Adipocyte (in vitro differentiated cells): ENCODE measurements at regions not wholly inside any gene's neighbourhood (a gene's known extent, or its start where the extent isn't known, plus 50 kb on each side); places are given as distances from the start of the nearest gene placed in this dataset.
"Not testable (repeated sequence)": the region's sequence is repeated elsewhere in the genome, so short reads cannot be mapped to it uniquely, and the experiment has no call there.

Source experiments
- DNase-seq: peaks from one replicate; pipeline ENCODE4 v3.0.0-alpha.2; 2015; ENCODE audit warnings: low read depth
- H3K27me3 ChIP-seq: replicated peaks from 2 replicates; pipeline ENCODE4 v1.7.0; 2013; ENCODE audit warnings: mild to moderate bottlenecking, low read length, moderate library complexity; ENCODE audit not compliant: control insufficient read depth, insufficient read depth
- H3K36me3 ChIP-seq: 2 replicates; pipeline ENCODE4 v1.7.0; 2013; ENCODE audit warnings: low read length, mild to moderate bottlenecking, moderate library complexity; ENCODE audit not compliant: control insufficient read depth, insufficient read depth, severe bottlenecking
- H3K4me1 ChIP-seq: 2 replicates; pipeline ENCODE4 v1.7.0; 2013; ENCODE audit warnings: mild to moderate bottlenecking, low read length, moderate library complexity; ENCODE audit not compliant: control insufficient read depth, insufficient read depth
- H3K4me3 ChIP-seq: 2 replicates; pipeline ENCODE4 v1.7.0; 2013; ENCODE audit warnings: mild to moderate bottlenecking, low read length, moderate library complexity
- H3K9ac ChIP-seq: 2 replicates; pipeline ENCODE4 v1.7.0; 2013; ENCODE audit warnings: mild to moderate bottlenecking, low read length, moderate library complexity
- H3K9me3 ChIP-seq: 2 replicates; pipeline ENCODE4 v1.7.0; 2013; ENCODE audit warnings: mild to moderate bottlenecking, low read length, moderate library complexity; ENCODE audit not compliant: control insufficient read depth

DNA sequence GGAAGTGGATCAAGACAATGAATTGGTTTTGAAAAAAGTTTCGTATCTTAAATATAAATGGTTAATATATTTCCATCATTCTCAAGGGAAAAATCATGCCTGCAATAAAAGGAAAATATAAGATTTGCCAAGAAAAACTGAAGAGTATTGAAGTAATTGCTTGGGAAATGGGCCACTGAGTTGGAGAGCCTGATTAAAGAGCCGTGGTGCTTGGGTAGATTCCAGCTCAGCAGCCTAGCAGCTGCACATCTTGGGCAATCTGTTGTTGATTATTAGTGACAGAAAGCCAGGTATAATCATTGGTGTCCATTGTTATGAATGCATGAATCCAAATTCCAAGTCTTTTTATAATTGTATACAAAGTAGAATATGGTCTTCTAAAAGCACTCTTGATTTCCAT, 800.9 kb upstream of the CHORDC1 start:
- no peaks in the 10 kb centered on the region for H3K27me3 ChIP-seq
- no peak for DNase-seq
- H3K36me3 ChIP-seq = no peaks in the 10 kb centered on the region
- no peak overlapping the region for H3K4me3 ChIP-seq
- no peak overlapping the region for H3K9ac ChIP-seq
- no peaks in the 10 kb centered on the region for H3K9me3 ChIP-seq
- H3K4me1 ChIP-seq = no peaks in the 10 kb centered on the region

DNA sequence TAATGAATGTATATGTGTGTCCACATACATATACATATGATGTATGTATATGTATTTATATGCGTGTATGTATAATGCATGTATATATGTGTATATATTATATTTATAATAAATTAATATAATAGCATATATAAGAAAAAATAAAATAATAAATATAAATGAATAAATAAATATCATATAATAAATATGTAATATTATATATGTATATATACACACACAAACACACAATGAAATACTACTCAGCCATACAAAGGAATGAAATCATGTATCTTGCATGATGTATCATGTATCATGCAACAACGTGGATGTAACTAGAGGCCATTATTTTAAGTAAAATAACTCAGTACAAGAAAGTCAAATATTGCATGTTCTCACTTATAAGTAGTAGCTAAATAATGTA, 788.7 kb upstream of the CHORDC1 start:
- Histone ChIP-seq H3K4me3 (no peak overlapping the region), H3K36me3 (no peaks in the 10 kb centered on the region), H3K9me3 (no peaks in the 10 kb centered on the region), H3K4me1 (no peaks in the 10 kb centered on the region), H3K9ac (no peak overlapping the region), H3K27me3 (no peaks in the 10 kb centered on the region)
- no peak for DNase-seq

DNA sequence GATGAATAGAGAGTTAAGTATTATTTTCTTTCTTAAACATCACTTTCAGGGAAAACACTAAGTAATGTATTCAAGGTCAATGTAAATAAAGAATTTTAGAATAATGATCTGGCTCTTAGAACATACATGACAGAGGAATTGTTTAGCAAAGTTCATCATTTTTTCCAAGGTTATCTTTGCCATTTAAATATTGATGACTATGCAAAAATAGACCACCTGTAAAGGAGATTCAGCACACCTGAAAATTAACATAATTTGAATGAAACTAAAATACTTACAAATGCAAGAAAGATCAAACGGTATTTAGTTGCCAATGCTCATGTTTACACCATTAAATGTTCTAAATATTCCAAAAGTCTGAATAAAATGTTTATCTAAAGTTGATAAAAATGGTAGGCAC, 782.6 kb upstream of the CHORDC1 start:
- Histone ChIP-seq H3K9ac (no peak overlapping the region), H3K4me3 (no peak overlapping the region), H3K4me1 (no peaks in the 10 kb centered on the region), H3K27me3 (no peaks in the 10 kb centered on the region), H3K36me3 (no peaks in the 10 kb centered on the region), H3K9me3 (no peaks in the 10 kb centered on the region)
- DNase-seq = no peak

DNA sequence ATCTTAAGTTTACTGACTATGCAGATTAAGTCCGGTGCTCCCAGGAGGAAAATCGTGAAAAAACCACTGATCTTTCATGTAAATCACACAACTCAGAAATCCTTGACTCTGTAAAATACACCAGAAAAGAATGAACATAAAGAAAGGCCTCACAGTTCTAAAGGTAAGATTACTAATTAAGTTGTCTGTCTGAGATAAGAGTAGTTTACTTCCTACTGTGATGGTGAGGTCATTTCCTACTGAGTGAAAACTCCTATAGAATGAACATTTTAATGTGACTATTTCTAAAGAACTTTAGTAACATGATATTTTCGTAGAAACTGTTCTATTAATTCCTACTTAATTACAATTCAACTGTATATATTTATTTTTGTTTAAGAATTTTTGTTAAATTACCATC, 774.4 kb upstream of the CHORDC1 start:
- peaks cover 2% of the 10 kb centered on the region for H3K9me3 ChIP-seq
- no peaks in the 10 kb centered on the region for H3K27me3 ChIP-seq
- no peak overlapping the region for H3K9ac ChIP-seq
- no peaks in the 10 kb centered on the region for H3K36me3 ChIP-seq
- no peaks in the 10 kb centered on the region for H3K4me1 ChIP-seq
- no peak for DNase-seq
- H3K4me3 ChIP-seq = no peak overlapping the region

DNA sequence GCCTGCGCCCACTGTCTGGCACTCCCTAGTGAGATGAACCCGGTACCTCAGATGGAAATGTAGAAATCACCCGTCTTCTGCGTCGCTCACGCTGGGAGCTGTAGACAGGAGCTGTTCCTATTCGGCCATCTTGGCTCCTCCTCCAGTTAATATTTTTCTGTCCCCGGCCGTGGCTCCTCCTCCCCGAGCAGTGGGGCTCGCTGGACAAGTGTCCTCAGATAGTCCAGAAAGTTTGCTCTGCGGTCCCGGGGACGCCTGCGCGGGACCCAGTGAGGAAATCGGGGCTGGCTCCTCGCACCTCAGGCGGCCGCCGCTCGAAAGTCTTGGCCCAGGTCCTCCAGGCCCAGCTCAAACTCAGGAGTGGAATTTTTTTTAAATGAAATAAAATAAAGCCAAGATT, 749.3 kb upstream of the CHORDC1 start:
- not testable (repeated sequence) for H3K9ac ChIP-seq, H3K4me1 ChIP-seq, H3K27me3 ChIP-seq

DNA sequence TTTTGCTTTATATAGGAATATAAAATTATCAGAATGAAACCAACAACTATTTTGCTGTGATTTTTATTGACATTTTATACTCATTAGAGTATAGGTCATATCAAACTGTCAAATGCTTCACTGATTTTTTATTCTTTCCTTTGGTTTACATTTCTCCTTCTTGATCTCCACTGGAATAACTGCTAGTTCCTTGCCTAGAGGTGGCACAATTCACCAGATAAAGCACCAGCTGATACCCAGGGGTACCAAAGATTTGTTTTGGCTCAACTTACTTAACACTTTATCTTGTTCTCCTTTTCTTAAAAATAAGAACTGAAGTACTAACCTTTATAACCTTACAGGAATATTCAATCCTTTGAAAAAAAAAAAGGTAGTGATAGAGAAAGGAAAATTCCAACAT, 725.1 kb upstream of the CHORDC1 start:
- no peak for DNase-seq
- Histone ChIP-seq H3K4me3 (no peak overlapping the region), H3K4me1 (no peaks in the 10 kb centered on the region), H3K36me3 (no peaks in the 10 kb centered on the region), H3K9ac (no peak overlapping the region), H3K9me3 (no peaks in the 10 kb centered on the region), H3K27me3 (no peaks in the 10 kb centered on the region)

More for the DNA sequence above, 749.3 kb upstream of the CHORDC1 start:
- H3K4me3 ChIP-seq, H3K9me3 ChIP-seq, H3K36me3 ChIP-seq, DNase-seq: not testable (repeated sequence)

DNA sequence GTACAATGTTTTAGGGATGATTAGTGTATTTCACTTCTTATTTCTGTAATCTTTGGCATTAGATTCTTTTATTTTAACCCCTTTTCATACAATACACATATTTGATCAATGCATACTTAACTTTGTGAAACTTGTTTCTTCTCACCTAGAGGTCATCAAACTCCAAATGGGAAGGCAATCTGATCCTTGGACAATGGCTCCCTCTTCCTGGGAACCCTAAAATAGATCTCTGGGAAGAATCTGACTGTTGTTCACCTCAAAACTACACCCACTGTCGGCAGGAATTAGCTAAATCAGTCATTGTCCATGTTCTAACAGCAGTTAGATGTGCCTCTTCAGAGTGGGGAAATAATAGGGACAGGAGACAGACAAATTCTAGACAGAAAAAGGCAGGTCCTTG, 707.4 kb upstream of the CHORDC1 start:
- Histone ChIP-seq H3K27me3 (no peaks in the 10 kb centered on the region), H3K4me1 (no peaks in the 10 kb centered on the region), H3K9me3 (no peaks in the 10 kb centered on the region), H3K9ac (no peak overlapping the region), H3K36me3 (no peaks in the 10 kb centered on the region), H3K4me3 (no peak overlapping the region)
- DNase-seq = no peak

DNA sequence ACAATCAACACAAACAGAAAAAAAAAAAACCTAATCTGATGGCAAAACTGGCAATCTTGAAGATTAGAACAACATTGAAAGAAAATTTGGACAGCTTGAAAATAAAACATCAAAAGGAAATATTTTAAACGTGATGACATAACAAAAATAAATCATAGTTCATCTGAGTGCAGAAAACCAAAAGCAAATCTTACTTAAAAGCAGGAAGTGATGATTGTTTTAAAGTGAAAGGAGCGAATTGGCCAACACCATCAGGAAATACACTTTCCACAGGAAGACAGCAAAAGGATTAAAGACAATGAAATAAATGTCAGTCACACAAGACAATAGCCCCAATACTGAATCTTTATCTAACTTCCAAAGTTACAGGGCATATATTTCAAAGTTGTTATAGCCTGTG, 696.5 kb upstream of the CHORDC1 start:
- H3K27me3 ChIP-seq = no peaks in the 10 kb centered on the region
- no peak overlapping the region for H3K9ac ChIP-seq
- no peak for DNase-seq
- no peaks in the 10 kb centered on the region for H3K4me1 ChIP-seq
- no peaks in the 10 kb centered on the region for H3K36me3 ChIP-seq
- no peaks in the 10 kb centered on the region for H3K9me3 ChIP-seq
- H3K4me3 ChIP-seq = no peak overlapping the region

DNA sequence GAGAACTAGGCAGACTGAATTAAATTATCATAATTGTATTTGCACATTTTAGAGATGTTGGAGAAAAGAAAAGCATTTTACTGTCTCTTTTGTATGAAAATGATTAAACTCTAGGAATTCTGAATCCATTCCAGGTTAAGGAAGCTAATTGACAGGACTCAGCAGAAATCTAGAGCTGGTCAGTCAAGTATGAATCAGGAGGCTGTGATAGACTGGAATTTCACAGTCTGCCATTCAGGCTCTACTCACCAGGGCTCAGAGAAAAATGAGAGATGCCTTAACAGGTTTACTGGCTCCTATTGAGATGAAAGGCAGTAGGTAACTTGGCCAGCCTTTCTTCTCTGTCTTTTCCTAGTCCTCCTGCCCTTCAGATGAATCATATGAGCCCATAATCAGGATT, 693.9 kb upstream of the CHORDC1 start:
- no peak for DNase-seq
- no peaks in the 10 kb centered on the region for H3K9me3 ChIP-seq
- no peak overlapping the region for H3K9ac ChIP-seq
- H3K27me3 ChIP-seq = no peaks in the 10 kb centered on the region
- H3K36me3 ChIP-seq = no peaks in the 10 kb centered on the region
- H3K4me1 ChIP-seq = no peaks in the 10 kb centered on the region
- H3K4me3 ChIP-seq = no peak overlapping the region

DNA sequence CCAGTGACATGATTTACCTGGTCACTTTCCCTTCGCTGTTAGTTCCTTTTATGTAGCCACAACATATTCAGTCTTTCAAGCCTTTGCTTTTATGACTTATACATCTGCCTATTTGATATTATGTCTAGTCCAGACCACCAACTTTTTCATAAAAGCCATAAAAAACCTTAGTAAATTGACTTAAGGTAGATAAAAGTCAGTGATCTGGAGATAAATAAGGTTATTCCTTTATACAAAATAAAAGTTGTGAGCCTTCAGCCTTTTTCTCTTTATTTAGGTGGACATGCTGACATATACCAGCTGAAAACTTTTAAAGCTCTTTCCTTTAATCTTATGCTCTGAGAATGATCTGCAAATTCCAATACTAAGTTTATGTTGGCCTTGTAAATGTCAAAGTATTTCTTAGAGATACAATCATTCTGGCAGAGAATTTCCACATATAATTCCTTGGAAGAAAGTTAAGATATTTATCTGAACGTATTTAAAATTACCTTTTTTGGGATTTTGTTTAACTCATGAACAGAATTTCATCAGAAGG, 690.4 kb upstream of the CHORDC1 start:
- no peaks in the 10 kb centered on the region for H3K27me3 ChIP-seq
- H3K9ac ChIP-seq = no peak overlapping the region
- H3K4me1 ChIP-seq = no peaks in the 10 kb centered on the region
- no peak overlapping the region for H3K4me3 ChIP-seq
- no peaks in the 10 kb centered on the region for H3K36me3 ChIP-seq
- no peak for DNase-seq
- no peaks in the 10 kb centered on the region for H3K9me3 ChIP-seq

DNA sequence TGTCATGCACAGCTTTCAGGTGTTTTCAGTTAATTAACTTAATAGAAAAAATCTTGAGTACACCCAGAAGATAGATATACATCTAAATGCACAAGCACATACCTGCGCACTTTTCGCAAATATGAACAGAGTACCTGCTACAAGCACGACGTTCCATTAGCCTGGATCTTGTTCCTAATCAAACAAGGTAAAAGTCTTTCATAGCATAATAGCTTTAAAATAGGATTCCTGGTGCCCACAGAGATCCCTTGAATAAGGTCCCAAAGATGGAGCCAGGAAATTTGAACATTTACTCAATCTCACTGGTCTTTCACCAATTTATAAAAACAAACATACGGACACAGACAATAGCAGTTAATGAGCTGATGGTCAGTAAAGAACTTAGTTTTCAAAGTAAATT, 689.8 kb upstream of the CHORDC1 start:
- H3K4me1 ChIP-seq = no peaks in the 10 kb centered on the region
- no peaks in the 10 kb centered on the region for H3K27me3 ChIP-seq
- no peaks in the 10 kb centered on the region for H3K36me3 ChIP-seq
- H3K4me3 ChIP-seq = no peak overlapping the region
- H3K9ac ChIP-seq = no peak overlapping the region
- DNase-seq = no peak
- H3K9me3 ChIP-seq = no peaks in the 10 kb centered on the region

DNA sequence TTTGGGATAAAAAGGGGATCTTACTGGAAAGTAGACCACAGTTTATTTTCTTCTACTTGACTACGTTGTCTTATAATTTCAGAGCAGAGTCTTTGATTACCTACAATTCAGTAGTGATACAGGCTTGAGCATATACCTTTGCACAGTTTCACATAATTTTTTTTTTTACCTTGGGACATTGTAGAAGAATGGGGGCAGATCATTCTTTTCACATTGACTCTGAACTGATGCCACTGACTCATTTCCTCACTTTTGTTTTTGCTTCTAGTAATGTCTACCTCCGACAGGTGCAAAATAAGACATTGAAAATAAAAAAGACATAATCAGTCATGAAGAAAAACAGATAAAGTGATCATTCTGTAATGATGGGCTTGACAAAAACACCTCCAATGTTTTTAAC, 688.3 kb upstream of the CHORDC1 start:
- DNase-seq = no peak
- no peaks in the 10 kb centered on the region for H3K36me3 ChIP-seq
- no peak overlapping the region for H3K4me3 ChIP-seq
- no peak overlapping the region for H3K9ac ChIP-seq
- H3K9me3 ChIP-seq = no peaks in the 10 kb centered on the region
- H3K27me3 ChIP-seq = no peaks in the 10 kb centered on the region
- H3K4me1 ChIP-seq = no peaks in the 10 kb centered on the region
